HG03060 (cell line): ENCODE measurements at regions not wholly inside any gene's neighbourhood (a gene's known extent, or its start where the extent isn't known, plus 50 kb on each side); places are given as distances from the start of the nearest gene placed in this dataset.
A peak's percentile ranks its signal among the peaks of the same experiment; 100 is the strongest.
"Not testable (repeated sequence)": the region's sequence is repeated elsewhere in the genome, so short reads cannot be mapped to it uniquely, and the experiment has no call there.

Experiments used
- ATAC-seq: cut with Tn5 transposase; IDR thresholded peaks from one replicate; pipeline ENCODE4 v1.9.1; 2021; ENCODE audit warnings: low read depth, moderate number of reproducible peaks; ENCODE audit not compliant: unreplicated experiment

DNA sequence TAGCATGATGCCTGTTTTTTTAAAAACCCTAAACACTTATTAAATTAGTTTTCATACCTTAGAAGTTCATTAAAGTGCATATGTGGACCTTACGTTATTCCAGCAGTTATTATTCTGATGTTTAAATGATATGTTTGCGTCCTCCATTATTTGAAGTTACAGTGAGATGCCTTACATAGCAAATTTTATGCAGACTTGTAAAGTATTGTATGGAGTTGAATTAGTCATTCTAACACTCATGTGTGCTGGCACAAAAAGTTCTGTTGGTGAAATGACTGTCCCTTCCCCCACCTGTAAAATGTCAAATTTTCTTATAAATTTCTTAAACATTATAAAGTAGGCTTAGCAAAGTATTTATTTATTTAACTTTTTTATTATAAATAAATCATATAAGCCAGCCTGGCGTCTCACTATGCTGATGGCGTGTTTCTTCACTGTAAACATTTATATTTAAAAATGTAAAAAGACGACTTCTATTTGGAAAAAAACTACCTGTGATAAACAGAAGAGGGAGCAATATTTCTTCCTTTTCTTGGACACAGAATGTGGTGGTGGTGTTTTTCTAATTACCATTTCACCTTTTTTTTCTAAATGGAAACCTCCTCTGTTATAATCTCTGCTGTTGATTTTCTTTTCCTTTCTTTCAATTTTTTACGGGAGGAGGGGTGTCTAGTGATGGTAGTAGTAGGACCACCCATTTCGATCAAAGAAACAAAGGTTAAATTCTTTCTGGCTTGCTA, 155.4 kb downstream of the RFPL4B start:
- ATAC-seq = no peak

DNA sequence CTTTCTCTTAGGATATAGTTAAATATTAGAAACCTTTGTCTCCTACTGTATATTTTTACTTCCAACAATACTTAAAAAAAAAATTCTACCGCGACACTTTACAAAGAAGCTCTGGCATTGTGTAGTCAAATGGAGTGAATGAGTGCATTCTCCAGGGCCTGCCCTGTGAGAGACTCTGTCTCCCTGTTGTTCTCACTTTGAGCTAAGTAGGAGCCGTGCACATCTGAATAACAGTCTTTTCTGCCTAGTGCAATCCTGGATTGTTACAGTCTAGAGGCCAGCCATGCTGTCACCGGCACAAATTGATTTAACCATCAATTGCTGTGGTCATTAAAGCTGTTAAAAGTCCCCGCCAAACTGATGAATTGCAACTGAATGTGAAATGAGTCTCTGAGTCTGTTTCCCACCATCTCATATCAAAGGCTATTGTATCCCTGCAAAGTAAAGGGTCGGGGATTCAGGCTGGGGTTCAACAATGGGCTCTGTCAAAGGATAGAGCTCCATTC, 156.0 kb downstream of the RFPL4B start:
- no peak for ATAC-seq

DNA sequence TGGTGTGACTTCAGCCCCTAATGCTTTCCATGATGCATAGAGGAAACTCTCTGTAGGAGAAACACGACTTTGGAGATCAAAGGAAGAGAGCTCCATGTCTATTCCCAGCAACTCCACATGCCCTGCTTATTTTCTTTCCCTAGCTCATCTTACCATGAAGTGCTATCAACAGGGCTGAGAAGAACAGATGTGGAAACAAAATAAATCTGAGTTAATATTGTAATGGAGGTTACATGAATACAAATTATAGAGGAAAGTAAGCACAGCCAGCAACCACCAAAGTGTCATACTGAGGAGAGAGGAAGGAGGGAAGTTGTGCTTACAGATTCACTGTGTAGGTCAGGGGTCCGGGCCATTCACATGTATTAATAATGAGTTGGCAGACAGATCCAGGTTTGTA, 157.5 kb downstream of the RFPL4B start:
- ATAC-seq = no peak

DNA sequence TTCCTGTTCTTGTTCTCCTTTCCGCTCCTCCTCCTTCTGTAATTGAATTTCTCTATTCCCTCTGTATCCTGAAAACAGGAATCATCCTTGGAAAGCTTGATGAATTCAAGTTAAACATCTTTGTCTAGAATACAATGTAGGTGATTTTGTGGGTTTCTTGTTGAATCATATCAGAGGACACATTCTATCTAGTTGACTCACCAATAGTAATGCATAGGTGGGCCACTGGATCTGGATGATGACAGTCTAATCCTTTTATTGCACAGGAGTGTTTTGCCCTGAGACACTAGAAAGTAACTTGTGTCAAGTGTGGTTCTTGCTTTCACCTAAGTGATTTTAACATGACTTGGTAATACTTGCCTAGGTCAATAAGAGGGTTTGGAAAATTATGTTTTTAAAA, 164.3 kb downstream of the RFPL4B start:
- ATAC-seq = no peak

DNA sequence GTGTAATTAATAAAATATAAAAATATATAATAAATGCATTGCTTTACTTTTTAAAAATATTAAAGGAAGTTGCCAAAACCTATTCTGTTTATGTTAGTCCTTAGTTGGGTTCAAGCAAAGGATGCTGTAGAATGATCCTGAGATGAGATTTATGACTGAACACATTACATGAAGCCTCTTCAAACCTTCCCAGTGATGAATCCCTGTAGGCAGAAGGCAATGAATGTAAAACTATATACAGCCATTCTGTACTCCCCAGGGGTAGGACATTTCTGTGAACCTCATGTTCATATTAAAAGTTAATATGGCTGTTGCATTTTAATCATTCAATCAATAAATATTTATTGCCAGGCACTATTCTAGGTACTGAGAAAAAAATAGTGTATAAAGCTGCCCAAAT, 166.0 kb downstream of the RFPL4B start:
- ATAC-seq = no peak

DNA sequence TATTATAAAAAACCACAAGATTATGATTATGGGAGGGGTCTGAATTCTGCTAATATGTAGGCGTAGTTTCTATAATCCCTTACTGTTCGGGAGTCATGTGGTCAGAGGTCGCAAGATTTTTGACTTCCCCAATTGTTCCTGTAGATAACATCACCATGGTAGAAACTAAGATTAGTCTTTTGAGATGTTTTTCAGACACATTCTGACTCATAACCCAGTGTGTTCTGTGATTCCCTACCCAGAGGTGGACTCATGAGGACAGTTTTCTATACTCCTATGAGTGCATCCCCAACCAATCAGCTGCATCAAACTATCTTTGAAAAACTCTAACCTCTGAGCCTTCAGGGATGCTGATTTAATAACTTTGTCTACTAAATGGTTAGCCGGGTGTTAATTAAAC, 175.5 kb downstream of the RFPL4B start:
- ATAC-seq = peak; percentile 57

DNA sequence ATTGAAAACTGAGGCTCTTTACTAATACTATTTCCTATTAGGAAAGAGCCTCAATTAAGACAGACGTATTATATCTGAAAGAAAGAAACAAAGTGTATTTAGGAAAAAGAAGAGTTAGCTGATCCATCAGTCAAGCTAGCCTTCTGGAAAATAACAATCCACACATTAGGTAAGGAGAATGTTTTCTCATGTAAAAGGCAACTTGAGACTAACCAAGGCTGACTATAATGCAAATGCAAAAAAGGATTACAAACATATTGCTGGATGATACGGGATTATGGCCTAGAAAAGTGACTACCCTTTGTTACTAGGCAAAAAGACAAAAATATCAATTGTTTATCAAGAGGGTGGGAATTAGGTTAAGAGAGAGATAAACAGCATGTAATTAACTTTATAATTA, 176.9 kb downstream of the RFPL4B start:
- ATAC-seq = no peak

DNA sequence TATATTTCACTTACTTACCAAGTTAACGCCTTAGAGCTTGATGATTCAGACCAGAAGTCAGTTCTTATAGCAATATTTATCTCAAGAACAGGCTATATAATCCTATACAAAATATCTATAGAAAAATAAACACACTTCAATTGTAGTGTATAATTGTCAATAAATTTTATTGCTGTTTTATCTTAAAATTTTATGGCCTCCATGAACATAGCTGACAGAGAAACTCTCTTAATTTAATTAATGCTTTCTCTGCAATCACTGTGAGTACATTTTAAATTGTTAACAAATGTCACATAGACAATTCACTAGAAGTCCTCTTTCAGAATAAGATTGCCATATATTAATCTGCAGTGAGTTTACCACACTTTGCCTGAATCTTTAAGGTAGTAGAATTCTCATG, 178.6 kb downstream of the RFPL4B start:
- ATAC-seq = no peak

DNA sequence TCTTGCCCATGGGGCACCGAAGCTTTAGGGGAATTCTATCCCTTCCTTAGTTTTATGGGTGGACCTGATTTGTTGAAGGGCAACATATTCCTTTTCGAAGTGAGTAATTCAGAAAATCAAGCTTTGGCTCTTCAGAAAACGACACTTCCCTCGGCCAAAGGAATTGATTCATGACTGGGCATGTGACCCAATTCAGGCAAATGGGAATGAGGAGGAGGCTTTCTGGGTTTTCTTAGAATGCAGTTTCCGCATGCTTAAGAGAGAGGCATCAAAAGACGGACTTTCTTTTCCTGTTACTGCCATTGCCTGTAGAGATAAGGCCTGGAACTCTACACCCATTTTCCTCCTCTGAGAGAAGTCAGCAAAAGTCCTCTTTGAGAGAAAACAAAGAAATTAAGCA, 179.5 kb downstream of the RFPL4B start:
- no peak for ATAC-seq

DNA sequence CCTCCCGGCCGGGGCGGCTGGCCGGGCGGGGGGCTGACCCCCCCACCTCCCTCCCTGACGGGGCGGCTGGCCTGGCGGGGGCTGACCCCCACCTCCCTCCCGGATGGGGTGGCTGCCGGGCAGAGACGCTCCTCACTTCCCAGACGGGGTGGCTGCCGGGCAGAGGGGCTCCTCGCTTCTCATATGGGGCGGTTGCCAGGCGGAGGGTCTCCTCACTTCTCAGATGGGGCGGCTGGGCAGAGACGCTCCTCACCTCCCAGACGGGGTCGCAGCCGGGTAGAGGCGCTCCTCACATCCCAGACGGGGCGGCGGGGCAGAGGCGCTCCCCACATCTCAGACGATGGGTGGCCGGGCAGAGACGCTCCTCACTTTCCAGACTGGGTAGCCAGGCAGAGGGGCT, 181.2 kb downstream of the RFPL4B start:
- ATAC-seq = not testable (repeated sequence)

DNA sequence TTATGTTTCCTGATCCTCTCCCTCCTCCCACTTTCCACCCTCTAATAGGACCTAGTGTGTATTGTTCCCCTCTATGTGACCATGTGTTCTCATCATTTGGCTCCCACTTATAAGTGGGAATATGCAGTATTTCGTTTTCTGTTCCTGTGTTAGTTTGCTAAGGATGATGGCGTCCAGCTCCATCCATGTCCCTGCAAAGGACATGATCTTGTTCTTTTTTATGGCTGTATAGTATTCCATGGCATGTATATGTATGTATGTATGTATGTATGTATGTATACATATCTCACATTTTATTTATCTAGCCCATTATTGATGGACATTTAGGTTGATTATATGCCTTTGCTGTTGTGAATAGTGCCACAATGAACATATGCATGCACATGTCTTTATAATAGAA, 188.7 kb downstream of the RFPL4B start:
- no peak for ATAC-seq

DNA sequence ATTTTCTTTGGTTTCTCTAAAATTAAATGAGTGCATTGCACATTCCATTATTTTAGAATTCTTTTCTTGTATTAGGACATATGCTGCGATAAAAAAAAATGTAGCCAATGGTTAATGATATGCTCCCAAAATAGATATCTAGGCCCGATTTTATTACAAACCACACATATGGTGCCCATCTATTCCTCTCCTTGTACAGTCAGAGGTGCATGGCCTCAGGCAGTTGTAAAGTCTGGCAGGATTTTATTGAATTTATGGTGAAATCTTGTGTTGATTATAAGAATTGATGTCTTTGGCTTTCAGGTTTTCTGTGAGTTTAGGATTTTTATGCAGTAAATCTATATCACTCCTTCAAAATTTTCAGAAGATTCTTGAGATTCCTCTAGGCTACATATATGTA, 192.2 kb downstream of the RFPL4B start:
- no peak for ATAC-seq

DNA sequence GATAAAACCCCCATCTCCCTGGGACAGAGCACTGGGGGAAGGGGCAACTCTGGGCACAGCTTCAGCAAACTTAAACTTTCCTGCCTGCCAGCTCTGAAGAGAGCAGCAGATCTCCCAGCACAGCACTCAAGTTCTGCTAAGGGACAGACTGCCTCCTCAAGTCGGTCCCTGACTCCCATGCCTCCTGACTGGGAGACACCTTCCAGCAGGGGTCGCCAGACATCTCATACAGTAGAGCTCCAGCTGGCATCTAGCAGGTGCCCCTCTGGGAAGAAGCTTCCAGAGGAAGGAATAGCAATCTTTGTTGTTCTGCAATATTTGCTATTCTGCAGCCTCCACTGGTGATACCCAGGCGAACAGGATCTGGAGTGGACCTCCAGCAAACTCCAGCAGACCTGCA, 194.7 kb downstream of the RFPL4B start:
- ATAC-seq = not testable (repeated sequence)

DNA sequence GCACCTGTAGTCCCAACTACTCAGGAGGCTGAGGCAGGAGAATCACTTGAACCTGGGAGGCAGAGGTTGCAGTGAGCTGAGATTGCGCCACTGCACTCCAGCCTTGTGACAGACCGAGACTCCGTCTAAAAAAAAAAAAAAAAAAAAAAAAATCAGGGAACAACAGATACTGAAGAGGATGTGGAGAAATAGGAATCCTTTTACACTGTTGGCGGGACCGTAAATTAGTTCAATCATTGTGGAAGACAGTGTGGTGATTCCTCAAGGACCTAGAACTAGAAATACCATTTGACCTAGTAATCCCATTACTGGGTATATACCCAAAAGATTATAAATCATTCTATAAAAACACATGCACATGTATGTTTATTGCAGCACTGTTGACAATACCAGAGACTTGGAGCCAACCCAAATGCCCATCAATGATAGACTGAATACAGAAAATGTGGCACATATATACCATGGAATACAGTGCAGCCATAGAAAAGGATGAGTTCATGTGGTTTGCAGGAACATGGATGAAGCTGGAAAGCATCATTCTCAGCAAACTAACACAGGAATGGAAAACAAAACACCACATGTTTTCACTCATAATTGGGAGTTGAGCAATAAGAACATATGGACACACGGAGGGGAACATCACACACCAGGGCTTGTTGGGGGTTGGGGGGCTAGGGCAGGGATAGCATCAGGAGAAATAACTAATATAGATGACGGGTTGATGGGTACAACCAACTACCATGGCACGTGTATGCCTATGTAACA, 200.4 kb downstream of the RFPL4B start:
- not testable (repeated sequence) for ATAC-seq

DNA sequence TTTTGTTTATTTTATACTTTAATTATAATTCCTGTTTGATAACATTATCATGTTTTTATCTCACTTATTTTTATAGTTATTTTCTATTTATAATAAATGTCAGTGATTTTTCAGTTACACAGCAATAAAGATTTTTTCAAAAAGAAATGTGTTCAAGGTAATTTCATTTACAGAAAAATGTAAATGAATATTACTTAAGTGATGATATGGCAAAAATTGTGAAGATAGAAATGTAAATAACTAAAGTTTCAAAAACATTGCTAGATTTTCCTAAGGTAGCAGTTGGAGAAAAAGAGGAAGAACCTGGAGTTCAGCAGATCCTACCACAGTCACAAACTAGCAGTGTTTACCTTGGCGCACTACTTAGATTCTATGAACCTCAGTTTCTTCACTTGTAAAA, 202.6 kb downstream of the RFPL4B start:
- ATAC-seq = no peak

DNA sequence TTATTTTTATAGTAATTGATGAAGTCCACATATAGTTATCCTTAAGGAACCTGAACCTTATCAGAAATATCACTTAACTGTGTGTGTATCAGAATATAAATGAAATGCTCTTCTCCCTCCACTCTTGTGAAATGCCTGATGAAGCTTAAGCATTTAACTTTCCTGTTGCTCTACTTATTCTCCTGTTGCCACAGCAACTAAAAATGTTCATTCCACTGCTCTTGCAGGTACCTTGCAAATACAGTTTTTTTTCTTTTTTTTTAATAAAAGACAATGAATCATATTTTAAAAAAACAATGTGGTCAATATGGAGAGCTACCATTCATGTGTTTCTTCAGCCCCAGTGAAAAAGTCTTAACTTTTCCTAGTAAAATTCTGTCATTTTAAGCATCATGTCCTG, 210.3 kb downstream of the RFPL4B start:
- ATAC-seq = no peak

DNA sequence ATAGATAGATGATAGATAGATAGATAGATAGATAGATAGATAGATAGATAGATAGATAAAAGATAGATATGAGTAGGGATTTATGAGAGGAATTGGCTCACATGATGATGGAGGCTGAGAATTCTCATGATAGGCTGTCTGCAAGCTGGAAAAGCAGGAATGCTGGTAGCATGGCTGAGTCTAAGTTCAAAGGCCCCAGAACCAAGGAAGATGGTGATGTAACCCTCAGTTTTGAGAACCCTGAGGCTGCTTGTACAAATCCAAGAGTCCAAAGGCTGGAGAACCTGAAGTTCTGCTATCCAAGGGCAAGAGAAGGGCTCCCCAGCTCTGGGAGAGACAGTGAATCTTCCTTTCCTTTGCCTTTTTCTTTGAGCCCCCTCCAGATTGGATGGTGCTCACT, 210.8 kb downstream of the RFPL4B start:
- no peak for ATAC-seq

DNA sequence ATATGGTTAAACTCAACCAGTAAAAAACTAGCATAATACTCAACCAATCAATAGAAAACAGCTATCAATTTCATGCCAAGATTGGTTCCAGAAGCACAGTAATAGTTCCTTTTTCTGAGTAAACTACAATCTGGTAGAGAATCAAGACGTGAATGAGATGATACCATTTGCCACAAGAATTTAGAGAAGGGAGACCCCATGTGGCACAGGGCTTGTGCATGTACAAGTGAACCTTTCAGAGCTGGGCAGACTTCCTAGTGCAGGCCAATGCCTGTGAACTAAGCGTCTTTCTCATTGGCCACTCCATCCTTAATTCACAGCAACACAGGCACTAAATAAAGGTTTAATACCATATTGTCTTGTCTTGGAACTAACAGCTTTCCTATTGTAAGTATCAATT, 213.5 kb downstream of the RFPL4B start:
- ATAC-seq = no peak

DNA sequence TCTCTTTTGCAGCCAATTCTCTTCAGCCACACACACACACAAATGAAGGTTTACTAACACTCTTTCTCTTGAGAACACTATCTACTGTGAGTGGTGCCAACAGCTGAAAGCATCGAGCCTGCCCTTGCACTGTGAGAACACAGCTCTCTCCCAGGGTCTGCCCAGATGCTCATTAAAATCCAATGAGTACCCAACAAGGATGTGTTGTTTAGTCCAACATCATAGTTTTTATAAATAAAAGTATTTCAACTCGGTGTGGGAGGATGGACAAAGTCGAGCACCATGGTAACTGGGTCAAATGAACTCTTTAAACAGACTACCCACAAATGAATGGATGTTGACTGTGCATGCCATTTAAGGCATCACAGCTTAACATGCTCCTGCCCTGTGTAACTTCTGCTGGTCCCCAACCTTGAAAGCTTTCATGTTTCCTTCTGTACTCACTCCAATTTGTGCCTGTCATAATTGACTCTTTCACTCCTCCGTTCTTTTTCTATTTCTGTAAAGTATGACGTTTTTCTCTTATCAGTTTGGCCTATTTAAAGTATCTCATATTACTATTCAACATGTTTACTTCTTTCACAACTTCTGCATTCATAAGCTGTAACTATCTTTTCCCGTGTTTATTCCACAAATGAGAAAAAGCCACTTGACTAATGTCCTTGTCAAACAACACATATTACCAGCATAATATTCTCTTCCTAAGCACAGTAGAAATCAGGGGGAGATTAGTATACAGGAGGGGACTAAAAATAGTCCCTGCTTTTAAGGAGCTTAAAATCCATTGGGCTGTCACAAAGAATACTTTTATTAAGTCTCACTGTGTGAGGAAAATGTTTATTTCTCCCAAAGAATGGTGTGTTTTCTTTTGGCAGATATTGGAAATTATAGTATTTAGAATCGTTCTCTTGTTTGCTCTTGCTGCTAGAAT, 215.4 kb downstream of the RFPL4B start:
- ATAC-seq = no peak

DNA sequence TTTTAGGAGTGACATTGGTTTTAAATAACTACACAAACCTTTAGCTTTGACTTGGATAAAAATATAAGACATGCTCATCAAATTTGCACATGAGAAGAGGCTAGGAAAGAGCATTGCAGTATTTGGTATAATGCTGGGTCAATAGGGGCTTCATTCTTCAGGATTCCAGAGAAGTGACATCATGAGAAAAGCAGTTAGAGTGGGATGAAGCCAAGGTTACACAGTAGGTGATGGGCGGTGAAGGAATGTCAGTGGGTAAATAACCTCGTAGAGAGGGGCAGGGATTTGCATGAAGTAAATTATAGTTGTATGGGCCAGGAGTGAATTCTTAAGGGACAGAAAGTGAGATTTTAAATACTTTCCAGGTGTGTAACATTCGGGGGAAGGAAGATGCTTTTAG, 216.2 kb downstream of the RFPL4B start:
- ATAC-seq = no peak

DNA sequence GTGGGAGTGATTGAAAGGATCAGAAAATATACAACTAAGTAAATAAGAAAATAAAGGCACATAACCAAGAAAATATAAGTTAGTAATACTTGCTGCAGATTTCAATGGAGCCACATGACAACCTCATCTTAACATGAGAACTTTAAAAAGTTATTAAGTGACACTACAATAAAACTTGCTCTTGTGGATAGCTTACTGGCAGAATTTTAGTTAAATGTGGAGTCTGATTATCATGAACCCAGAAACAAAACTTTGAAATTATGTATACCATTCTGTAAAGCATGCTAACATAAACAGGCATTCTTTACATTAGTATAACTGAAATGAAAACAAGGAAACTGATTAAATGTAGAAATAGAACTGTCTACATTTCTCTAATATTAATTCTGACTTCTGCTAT, 220.9 kb downstream of the RFPL4B start:
- no peak for ATAC-seq
